CD14-positive monocyte (primary cell): ENCODE measurements at regions not wholly inside any gene's neighbourhood (a gene's known extent, or its start where the extent isn't known, plus 50 kb on each side); places are given as distances from the start of the nearest gene placed in this dataset.

Source experiments
- DNase-seq, 3 donors: peaks; one replicate each; pipeline ENCODE4 v3.0.0-alpha.2; 2011 to 2022
- H2AFZ ChIP-seq: 2 replicates; pipeline ENCODE4 v1.6.0; 2012; ENCODE audit warnings: mild to moderate bottlenecking, low read depth, low read length, inconsistent platforms; ENCODE audit not compliant: insufficient read depth, poor library complexity, severe bottlenecking
- H3K27ac ChIP-seq, 2 donors: 1 replicate in 1 of 2; 2 replicates in 1 of 2; pipeline ENCODE4 v1.5.1; 2012 to 2013; ENCODE audit warnings: low read length in 2 of 2, control low read depth in 1 of 2, inconsistent platforms in 1 of 2, low read depth in 1 of 2, mild to moderate bottlenecking in 1 of 2
- H3K27me3 ChIP-seq, 2 donors: one replicate each; pipeline versions ENCODE4 v1.6.0 to v1.6.1; 2011 to 2013; ENCODE audit warnings: low read length in 2 of 2; ENCODE audit not compliant: control insufficient read depth in 2 of 2, insufficient read depth in 2 of 2
- H3K36me3 ChIP-seq, 2 donors: replicated peaks in 1 of 2; 1 replicate in 1 of 2; 2 replicates in 1 of 2; pipeline versions ENCODE4 v1.5.1 to v1.6.1; 2012 to 2013; ENCODE audit warnings: low read length in 2 of 2, control low read depth in 1 of 2, inconsistent platforms in 1 of 2, mild to moderate bottlenecking in 1 of 2; ENCODE audit not compliant: insufficient read depth in 2 of 2, control insufficient read depth in 1 of 2
- H3K4me1 ChIP-seq, 2 donors: 1 replicate in 1 of 2; 2 replicates in 1 of 2; pipeline versions ENCODE4 v1.5.1 to v1.6.1; 2012 to 2013; ENCODE audit warnings: low read length in 2 of 2, control low read depth in 1 of 2, inconsistent platforms in 1 of 2, mild to moderate bottlenecking in 1 of 2, moderate library complexity in 1 of 2; ENCODE audit not compliant: insufficient read depth in 2 of 2, control insufficient read depth in 1 of 2
- H3K4me2 ChIP-seq: replicated peaks from 2 replicates; pipeline ENCODE3; 2012; ENCODE audit warnings: low read length, moderate library complexity, mild to moderate bottlenecking; ENCODE audit not compliant: poor library complexity, severe bottlenecking; ENCODE audit errors: extremely low read depth
- H3K4me3 ChIP-seq, 3 experiments: fragments of 200-600 bp in 1 of 3; sonication (generic) in 1 of 3; replicated peaks in 1 of 3; 1 replicate in 2 of 3; 2 replicates in 1 of 3; pipeline ENCODE4 v1.5.1; 2011 to 2013; ENCODE audit warnings: low read length in 3 of 3, mild to moderate bottlenecking in 3 of 3, control low read depth in 2 of 3, low read depth in 2 of 3, inconsistent platforms in 1 of 3, moderate library complexity in 1 of 3
- H3K79me2 ChIP-seq: 2 replicates; pipeline ENCODE4 v1.6.0; 2012; ENCODE audit warnings: mild to moderate bottlenecking, control low read depth, inconsistent platforms, low read length, moderate library complexity; ENCODE audit not compliant: insufficient read depth
- H3K9ac ChIP-seq: 2 replicates; pipeline ENCODE4 v1.6.0; 2017; ENCODE audit warnings: low read length, mild to moderate bottlenecking; ENCODE audit not compliant: insufficient read depth, poor library complexity, severe bottlenecking
- H3K9me3 ChIP-seq, 2 donors: replicated peaks in 1 of 2; 1 replicate in 1 of 2; 2 replicates in 1 of 2; pipeline versions ENCODE4 v1.5.1 to v1.6.1; 2012 to 2013; ENCODE audit warnings: low read length in 2 of 2, control low read depth in 1 of 2; ENCODE audit not compliant: control insufficient read depth in 1 of 2, insufficient read depth in 1 of 2
- H4K20me1 ChIP-seq: 2 replicates; pipeline ENCODE4 v1.6.0; 2012; ENCODE audit warnings: mild to moderate bottlenecking, low read length, control low read depth, moderate library complexity; ENCODE audit not compliant: insufficient read depth
- H3K27ac Mint-ChIP-seq, 7 donors: one replicate each; pipeline ENCODE4 v1.8.0; 2020; ENCODE audit warnings: mild to moderate bottlenecking in 7 of 7, mixed read lengths in 7 of 7, moderate library complexity in 6 of 7, inconsistent platforms in 2 of 7
- H3K27me3 Mint-ChIP-seq, 3 donors: one replicate each; pipeline ENCODE4 v1.8.0; 2021 to 2022; ENCODE audit warnings: low read depth in 3 of 3, mild to moderate bottlenecking in 3 of 3, mixed read lengths in 3 of 3, moderate library complexity in 3 of 3, inconsistent platforms in 1 of 3
- H3K36me3 Mint-ChIP-seq, 2 donors: one replicate each; pipeline ENCODE4 v1.8.0; 2020; ENCODE audit warnings: mixed read lengths in 2 of 2, inconsistent platforms in 1 of 2, mild to moderate bottlenecking in 1 of 2
- H3K4me1 Mint-ChIP-seq: one replicate; pipeline ENCODE4 v1.8.0; 2020; ENCODE audit warnings: mild to moderate bottlenecking, mixed read lengths
- H3K4me3 Mint-ChIP-seq, 2 donors: one replicate each; pipeline ENCODE4 v1.8.0; 2020; ENCODE audit warnings: mild to moderate bottlenecking in 2 of 2, mixed read lengths in 2 of 2, moderate library complexity in 1 of 2
- H3K9me3 Mint-ChIP-seq, 7 donors: one replicate each; pipeline ENCODE4 v1.8.0; 2020 to 2022; ENCODE audit warnings: mixed read lengths in 7 of 7, mild to moderate bottlenecking in 6 of 7, moderate library complexity in 6 of 7, inconsistent platforms in 2 of 7
- CTCF ChIP-seq: fragments of 200-600 bp; IDR thresholded peaks from one replicate; pipeline ENCODE4 v1.8.0; 2022; ENCODE audit warnings: antibody characterized with exemption, mild to moderate bottlenecking
- WGBS: methylation state at CpG from one replicate; pipeline ENCODE4 v1.1.5; 2013; ENCODE audit warnings: missing lambda C conversion rate; ENCODE audit not compliant: insufficient coverage; 5-methylcytosine and 5-hydroxymethylcytosine counted together
- intact Hi-C, 2 donors: fragments of 100-400 bp; cut with micrococcal nuclease; formaldehyde crosslinking; loops; one replicate each; pipeline versions ENCODE4 v1.15.0 to v1.15.1; 2023

DNA sequence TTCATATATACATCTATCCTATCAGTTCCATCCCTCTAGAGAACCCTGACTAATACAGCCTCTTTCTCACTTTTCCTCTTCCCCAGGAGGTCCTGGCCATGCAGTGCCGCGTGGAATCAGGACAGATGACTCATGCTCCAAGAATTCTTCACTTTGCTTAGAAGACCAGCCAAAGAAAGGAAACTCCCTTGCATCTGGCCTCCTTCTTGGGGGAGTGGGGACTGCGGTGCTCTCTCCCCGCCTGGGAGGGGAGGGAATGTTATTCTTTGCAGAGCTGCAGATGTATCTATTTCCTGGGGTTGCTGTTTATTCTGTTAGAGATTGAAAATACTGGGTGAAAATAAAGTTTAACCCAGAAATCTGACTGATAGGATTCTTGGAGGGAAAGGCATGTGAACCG is 111.5 kb upstream of the SH3BP4 start:
- Histone ChIP-seq H2AFZ (no peak overlapping the region), H4K20me1 (no peaks in the 10 kb centered on the region), H3K9me3 (no peaks in the 10 kb centered on the region), H3K4me3 (no peak overlapping the region), H3K36me3 (no peaks in the 10 kb centered on the region), H3K79me2 (no peaks in the 10 kb centered on the region), H3K4me2 (no peak overlapping the region), H3K9ac (no peak overlapping the region), H3K27me3 (no peaks in the 10 kb centered on the region), H3K4me1 (no peaks in the 10 kb centered on the region), H3K27ac (no peak overlapping the region)
- Mint-ChIP-seq H3K27ac (no peak overlapping the region), H3K4me3 (no peak overlapping the region), H3K36me3 (no peaks in the 10 kb centered on the region), H3K4me1 (no peaks in the 10 kb centered on the region), H3K9me3 (peaks cover 0 to 5% (median 1%) of the 10 kb centered on the region in 7 donors), H3K27me3 (peaks cover 0 to 6% (median 3%) of the 10 kb centered on the region in 3 donors)
- no CpG with 5 or more reads among the region's 5 CpGs for WGBS
- intact Hi-C loops: no loop called here
- DNase-seq: no peak
- TF ChIP-seq CTCF: no peak

- H3K27ac ChIP-seq: no peak overlapping the region
- no peaks in the 10 kb centered on the region for H3K79me2 ChIP-seq
- Mint-ChIP-seq H3K27ac (no peak overlapping the region), H3K4me3 (no peak overlapping the region), H3K36me3 (no peaks in the 10 kb centered on the region), H3K4me1 (no peaks in the 10 kb centered on the region), H3K9me3 (peaks cover 0 to 5% (median 1%) of the 10 kb centered on the region in 7 donors), H3K27me3 (peaks cover 0 to 6% (median 3%) of the 10 kb centered on the region in 3 donors)
- H3K36me3 ChIP-seq: no peaks in the 10 kb centered on the region
- DNase-seq: no peak
- H3K4me2 ChIP-seq: no peak overlapping the region
- no peaks in the 10 kb centered on the region for H3K27me3 ChIP-seq
- H2AFZ ChIP-seq: no peak overlapping the region
- WGBS: 70% methylated on average over 4 of the region's 4 CpGs
- no peak overlapping the region for H3K9ac ChIP-seq
- no peak for TF ChIP-seq CTCF
- no peaks in the 10 kb centered on the region for H3K4me1 ChIP-seq
- H4K20me1 ChIP-seq: no peaks in the 10 kb centered on the region
- intact Hi-C loops: no loop called here
- no peaks in the 10 kb centered on the region for H3K9me3 ChIP-seq
- no peak overlapping the region for H3K4me3 ChIP-seq
Measured at GRCh38 chr2:234839285-234839684, 112.5 kb upstream of the SH3BP4 start.
